Stomach smooth muscle (tissue), 2 donors: ENCODE measurements at regions not wholly inside any gene's neighbourhood (a gene's known extent, or its start where the extent isn't known, plus 50 kb on each side); places are given as distances from the start of the nearest gene placed in this dataset.
"Not testable (repeated sequence)": the region's sequence is repeated elsewhere in the genome, so short reads cannot be mapped to it uniquely, and the experiment has no call there.

Experiments used
- H3K27ac ChIP-seq: one replicate; pipeline ENCODE4 v1.7.0; 2013; ENCODE audit warnings: mild to moderate bottlenecking, low read length, inconsistent platforms
- H3K27me3 ChIP-seq, 2 donors: one replicate each; pipeline ENCODE4 v1.7.0; 2013; ENCODE audit warnings: low read length in 2 of 2; ENCODE audit not compliant: insufficient read depth in 2 of 2, control insufficient read depth in 1 of 2
- H3K36me3 ChIP-seq, 2 donors: one replicate each; pipeline ENCODE4 v1.7.0; 2013; ENCODE audit warnings: low read length in 2 of 2; ENCODE audit not compliant: control insufficient read depth in 2 of 2, insufficient read depth in 2 of 2
- H3K4me1 ChIP-seq: one replicate; pipeline ENCODE4 v1.7.0; 2013; ENCODE audit warnings: low read length; ENCODE audit not compliant: control insufficient read depth, insufficient read depth
- H3K4me3 ChIP-seq, 2 donors: one replicate each; pipeline ENCODE4 v1.7.0; 2013; ENCODE audit warnings: low read length in 2 of 2
- H3K9ac ChIP-seq, 2 donors: one replicate each; pipeline ENCODE4 v1.7.0; 2013; ENCODE audit warnings: low read length in 2 of 2, mild to moderate bottlenecking in 1 of 2
- H3K9me3 ChIP-seq, 2 donors: one replicate each; pipeline ENCODE4 v1.7.0; 2013; ENCODE audit warnings: low read length in 2 of 2; ENCODE audit not compliant: control insufficient read depth in 2 of 2
- donor health status: healthy.
- donor health status: Pancreatic carcinoma.

DNA sequence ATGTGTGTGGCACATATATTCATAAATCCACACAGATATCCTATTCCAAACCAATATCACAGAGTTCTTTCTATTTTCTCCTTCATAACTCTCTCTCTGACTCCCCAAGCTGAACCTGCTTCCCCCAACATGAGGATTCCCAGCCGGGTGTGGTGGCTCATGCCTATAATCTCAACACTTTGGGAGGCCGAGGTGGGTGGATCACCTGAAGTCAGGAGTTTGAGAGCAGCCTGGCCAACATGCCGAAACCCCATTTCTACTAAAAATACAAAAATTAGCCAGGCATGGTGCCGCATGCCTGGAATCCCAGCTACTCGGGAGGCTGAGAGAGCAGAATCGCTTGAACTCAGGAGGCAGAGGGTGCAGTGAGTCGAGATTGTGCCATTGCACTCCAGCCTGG is 86.3 kb upstream of the GLI2 start:
- not testable (repeated sequence) for H3K27me3 ChIP-seq, H3K36me3 ChIP-seq, H3K4me3 ChIP-seq, H3K27ac ChIP-seq, H3K9ac ChIP-seq, H3K4me1 ChIP-seq
- H3K9me3 ChIP-seq = peaks cover 5 to 21% of the 10 kb centered on the region in 2 donors

DNA sequence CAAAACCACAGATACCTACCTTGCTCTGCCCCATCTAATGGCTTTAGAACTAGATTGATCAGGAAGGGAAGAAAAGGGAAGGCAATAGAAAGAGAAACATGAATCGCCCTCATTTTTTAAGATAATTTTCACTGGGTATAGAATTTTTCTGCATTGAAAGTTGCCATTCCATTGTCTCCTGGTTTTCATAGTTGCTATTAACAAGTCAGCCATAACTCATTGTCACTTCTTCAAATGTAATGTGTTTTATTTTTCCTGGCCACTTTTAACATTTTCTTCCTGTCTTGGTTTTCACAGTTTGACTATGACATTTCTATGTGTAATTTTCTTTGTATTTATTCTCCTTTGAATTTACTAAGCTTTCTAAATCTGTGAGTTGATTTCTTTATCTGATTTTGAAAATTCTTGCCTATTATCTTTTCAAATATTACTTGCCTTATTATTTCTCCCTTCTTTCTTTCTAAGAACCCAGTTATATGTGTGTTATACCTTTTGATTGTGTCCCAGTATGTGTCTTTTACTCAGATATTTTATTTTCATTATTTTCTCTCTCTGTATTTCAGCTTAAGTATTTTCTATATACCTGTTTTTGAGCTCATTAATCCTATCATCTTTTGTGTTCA is 85.5 kb upstream of the GLI2 start:
- H3K36me3 ChIP-seq = no peaks in the 10 kb centered on the region
- no peak overlapping the region for H3K4me3 ChIP-seq
- no peak overlapping the region for H3K27ac ChIP-seq
- no peaks in the 10 kb centered on the region for H3K4me1 ChIP-seq
- H3K27me3 ChIP-seq = peaks cover 12 to 14% of the 10 kb centered on the region in 2 donors
- peaks cover 5 to 21% of the 10 kb centered on the region in 2 donors for H3K9me3 ChIP-seq
- no peak overlapping the region for H3K9ac ChIP-seq

DNA sequence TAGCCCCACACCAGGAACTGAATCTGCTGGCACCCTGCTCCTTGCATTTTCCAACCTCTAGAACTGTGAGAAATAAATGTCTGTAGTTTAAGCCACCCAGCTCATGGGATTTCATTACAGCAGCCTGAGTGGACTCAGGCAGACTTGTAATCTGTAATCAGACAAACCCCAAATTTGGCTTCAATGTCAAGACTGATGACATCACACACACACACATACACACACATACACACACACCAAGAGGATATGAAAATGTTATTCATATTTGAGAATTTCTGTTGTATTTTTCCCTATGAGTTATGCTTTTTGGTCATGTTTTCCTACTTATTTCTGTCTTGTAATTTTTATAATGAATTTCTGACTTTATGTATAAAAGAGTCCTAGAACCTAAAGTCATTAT is 83.8 kb upstream of the GLI2 start:
- H3K36me3 ChIP-seq = no peaks in the 10 kb centered on the region
- H3K9me3 ChIP-seq = peaks cover 5 to 21% of the 10 kb centered on the region in 2 donors
- peaks cover 15 to 18% of the 10 kb centered on the region in 2 donors for H3K27me3 ChIP-seq
- H3K4me1 ChIP-seq = peaks cover 6% of the 10 kb centered on the region
- no peak overlapping the region for H3K4me3 ChIP-seq
- H3K27ac ChIP-seq = no peak overlapping the region
- no peak overlapping the region for H3K9ac ChIP-seq

DNA sequence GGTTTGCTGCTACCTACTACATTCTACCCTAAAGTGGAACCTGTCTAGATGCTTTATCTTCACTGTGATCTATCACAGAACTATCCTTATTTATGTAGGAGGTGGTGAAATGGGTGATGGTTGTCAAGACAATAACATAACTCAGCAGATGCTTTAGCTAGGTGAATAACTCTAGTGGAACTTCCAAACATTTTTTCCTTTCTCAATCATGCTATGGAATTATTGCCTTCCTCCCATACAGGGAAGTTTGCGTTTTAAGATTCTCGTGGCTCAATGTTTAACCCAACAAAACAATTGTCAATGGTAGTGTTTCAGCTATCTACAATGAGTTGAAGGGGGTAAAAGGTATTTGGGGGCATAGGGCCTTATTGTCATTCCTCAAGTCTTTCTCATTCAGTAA is 82.6 kb upstream of the GLI2 start:
- H3K9me3 ChIP-seq = peaks cover 5 to 21% of the 10 kb centered on the region in 2 donors
- H3K4me1 ChIP-seq = peaks cover 9% of the 10 kb centered on the region
- H3K27me3 ChIP-seq = peaks cover 18 to 19% of the 10 kb centered on the region in 2 donors
- no peak overlapping the region for H3K4me3 ChIP-seq
- no peak overlapping the region for H3K9ac ChIP-seq
- no peak overlapping the region for H3K27ac ChIP-seq
- no peaks in the 10 kb centered on the region for H3K36me3 ChIP-seq

GRCh38 chr2:120653871-120654270 is 81.8 kb upstream of the GLI2 start:
- Histone ChIP-seq H3K9ac (no peak overlapping the region), H3K4me3 (no peak overlapping the region), H3K27ac (no peak overlapping the region), H3K27me3 (peaks cover 18 to 22% of the 10 kb centered on the region in 2 donors), H3K9me3 (peaks cover 5 to 21% of the 10 kb centered on the region in 2 donors), H3K4me1 (peaks cover 9% of the 10 kb centered on the region), H3K36me3 (no peaks in the 10 kb centered on the region)

GRCh38 chr2:120654381-120655134 is 81.1 kb upstream of the GLI2 start:
- no peak overlapping the region for H3K4me3 ChIP-seq

GRCh38 chr2:120656273-120656950 is 79.3 kb upstream of the GLI2 start:
- H3K27ac ChIP-seq = no peak overlapping the region

More at GRCh38 chr2:120654381-120655134, 81.1 kb upstream of the GLI2 start:
- H3K36me3 ChIP-seq = no peaks in the 10 kb centered on the region
- H3K4me1 ChIP-seq = peaks cover 9% of the 10 kb centered on the region
- H3K27me3 ChIP-seq = peaks cover 18 to 24% of the 10 kb centered on the region in 2 donors
- no peak overlapping the region for H3K27ac ChIP-seq
- H3K9me3 ChIP-seq = peaks cover 5 to 16% of the 10 kb centered on the region in 2 donors
- H3K9ac ChIP-seq = no peak overlapping the region

GRCh38 chr2:120658042-120658769 is 77.5 kb upstream of the GLI2 start:
- Histone ChIP-seq H3K9ac (no peak overlapping the region), H3K27ac (no peak overlapping the region), H3K36me3 (no peaks in the 10 kb centered on the region), H3K4me1 (peaks cover 11% of the 10 kb centered on the region), H3K4me3 (no peak overlapping the region), H3K9me3 (no peaks in the 10 kb centered on the region), H3K27me3 (peaks cover 24 to 33% of the 10 kb centered on the region in 2 donors)

More at GRCh38 chr2:120656273-120656950, 79.3 kb upstream of the GLI2 start:
- Histone ChIP-seq H3K27me3 (peaks cover 18 to 30% of the 10 kb centered on the region in 2 donors), H3K4me3 (no peak overlapping the region), H3K4me1 (peaks cover 10% of the 10 kb centered on the region), H3K9me3 (peaks cover 0 to 1% of the 10 kb centered on the region in 2 donors), H3K9ac (no peak overlapping the region), H3K36me3 (no peaks in the 10 kb centered on the region)

GRCh38 chr2:120658770-120659158 is 76.9 kb upstream of the GLI2 start:
- Histone ChIP-seq H3K9me3 (no peaks in the 10 kb centered on the region), H3K4me1 (peaks cover 11% of the 10 kb centered on the region), H3K27me3 (peaks cover 24 to 30% of the 10 kb centered on the region in 2 donors), H3K9ac (no peak overlapping the region), H3K36me3 (no peaks in the 10 kb centered on the region), H3K4me3 (no peak overlapping the region), H3K27ac (no peak overlapping the region)

DNA sequence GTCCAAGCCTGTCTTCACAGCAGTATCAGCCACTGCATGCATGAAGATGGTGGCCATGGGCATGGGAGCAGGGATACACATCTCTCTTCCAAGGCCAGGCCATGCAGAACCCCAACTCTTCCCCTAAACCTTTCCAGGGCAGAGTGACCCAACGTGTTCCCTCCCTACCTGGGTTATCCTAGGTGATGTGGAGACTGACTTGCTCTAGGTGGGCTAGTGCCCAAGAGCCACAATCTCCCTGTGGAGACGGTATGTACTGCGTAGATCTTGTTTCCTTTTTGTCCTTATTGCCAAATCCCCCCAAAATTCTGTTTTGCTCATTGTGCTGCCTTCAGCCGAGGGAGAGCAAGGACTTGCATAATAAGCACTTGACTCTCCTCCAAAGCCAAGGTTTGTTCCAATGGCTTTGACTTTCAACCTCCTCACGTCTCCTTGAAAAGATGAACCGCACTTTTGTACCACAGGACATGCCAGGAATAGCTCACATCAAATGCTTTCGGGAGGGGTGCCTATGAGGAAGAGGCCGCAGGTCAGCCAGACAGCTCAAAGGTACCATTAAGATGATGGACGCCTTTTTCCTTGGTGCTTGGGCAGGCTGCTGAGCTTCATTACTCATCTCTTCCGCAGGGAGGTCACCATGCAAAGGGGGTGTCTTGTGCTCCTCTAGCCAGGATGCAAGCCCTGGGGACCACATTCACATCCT is 76.2 kb upstream of the GLI2 start:
- H3K4me1 ChIP-seq = peaks cover 11% of the 10 kb centered on the region
- no peak overlapping the region for H3K27ac ChIP-seq
- peaks cover 0 to 4% of the 10 kb centered on the region in 2 donors for H3K9me3 ChIP-seq
- no peaks in the 10 kb centered on the region for H3K36me3 ChIP-seq
- no peak overlapping the region for H3K4me3 ChIP-seq
- peaks cover 18 to 27% of the 10 kb centered on the region in 2 donors for H3K27me3 ChIP-seq
- H3K9ac ChIP-seq = no peak overlapping the region
